HCT116 (cell line): ENCODE measurements at regions not wholly inside any gene's neighbourhood (a gene's known extent, or its start where the extent isn't known, plus 50 kb on each side); places are given as distances from the start of the nearest gene placed in this dataset.

Source experiments
- ATAC-seq: fragments of 200-7000 bp; cut with Tn5 transposase; 2 replicates; pipeline ENCODE4 v1.9.1; 2020; ENCODE audit warnings: mild to moderate bottlenecking, moderate library complexity
- BruUV-seq: library from RNA; stranded (reverse); fragments of 400-500 nt; replicated peaks from 2 replicates; lab custom pipeline; 2021; lab: Mats Ljungman, UMichigan
- CTCF ChIA-PET: fragments of 300-600 bp; sonication (Branson Sonifier 250); formaldehyde crosslinking; loops from one replicate; lab custom pipeline; 2021; ENCODE audit warnings: antibody characterized with exemption; lab: Charles Lee
- POLR2A ChIA-PET: fragments of 300-600, 350-600 bp; sonication (Branson Sonifier 250); formaldehyde crosslinking; loops from one replicate; lab custom pipeline; 2021; ENCODE audit warnings: antibody characterized with exemption; lab: Charles Lee
- RAD21 ChIA-PET, 2 experiments: fragments of 300-600 bp; sonication (Branson Sonifier 250); formaldehyde crosslinking; loops; one replicate each; lab custom pipeline; 2023; ENCODE audit warnings: low total read pairs in 2 of 2; ENCODE audit not compliant: uncharacterized antibody in 2 of 2, unreplicated experiment in 2 of 2, low non-redundant PET in 1 of 2; lab: Charles Lee
- DNase-seq: peaks from one replicate; pipeline ENCODE4 v3.0.0-alpha.2; 2010; ENCODE audit warnings: low read depth, low spot score
- H2AFZ ChIP-seq: fragments of 200-600 bp; shearing (Covaris generic), sonication (generic); 2 replicates; pipeline ENCODE4 v1.6.1; 2017; ENCODE audit warnings: low read depth, mixed run types, mixed read lengths, antibody characterized with exemption, low read length; ENCODE audit not compliant: poor library complexity, severe bottlenecking
- H3K27ac ChIP-seq: 2 replicates; pipeline ENCODE4 v1.5.1; 2012; ENCODE audit warnings: low read depth, low read length
- H3K27me3 ChIP-seq: fragments of 200-600 bp; sonication (generic); 2 replicates; pipeline ENCODE4 v1.6.1; 2016; ENCODE audit warnings: mixed run types, low read length, mixed read lengths; ENCODE audit not compliant: insufficient read depth
- H3K36me3 ChIP-seq, 2 experiments: fragments of 200-500 bp in 1 of 2; fragments of 200-600 bp in 1 of 2; sonication (Bioruptor generic) in 1 of 2; sonication (generic) in 1 of 2; 2 replicates each; pipeline versions ENCODE4 v1.5.1 to v1.6.1; 2014 to 2016; ENCODE audit warnings: low read length in 2 of 2, inconsistent platforms in 1 of 2, mixed read lengths in 1 of 2, mixed run types in 1 of 2; ENCODE audit not compliant: insufficient read depth in 2 of 2, control insufficient read depth in 1 of 2
- H3K4me1 ChIP-seq, 2 experiments: fragments of 200-600 bp in 1 of 2; sonication (generic) in 1 of 2; 2 replicates each; pipeline versions ENCODE4 v1.5.1 to v1.6.1; 2012 to 2017; ENCODE audit warnings: low read length in 2 of 2, inconsistent platforms in 1 of 2, mild to moderate bottlenecking in 1 of 2, mixed read lengths in 1 of 2, mixed run types in 1 of 2, moderate library complexity in 1 of 2; ENCODE audit not compliant: insufficient read depth in 2 of 2, control insufficient read depth in 1 of 2
- H3K4me2 ChIP-seq: fragments of 200-600 bp; sonication (generic); 2 replicates; pipeline ENCODE4 v1.6.1; 2017; ENCODE audit warnings: mixed run types, low read length, mixed read lengths
- H3K4me3 ChIP-seq, 2 experiments: fragments of 200-600 bp in 1 of 2; sonication (generic) in 1 of 2; replicated peaks in 1 of 2; 2 replicates each; pipeline ENCODE4 v1.5.1; 2011 to 2016; ENCODE audit warnings: low read length in 2 of 2, control low read depth in 1 of 2, low read depth in 1 of 2, mild to moderate bottlenecking in 1 of 2, mixed read lengths in 1 of 2, mixed run types in 1 of 2
- H3K79me2 ChIP-seq: fragments of 200-600 bp; sonication (generic); 2 replicates; pipeline ENCODE4 v1.6.1; 2017; ENCODE audit warnings: mild to moderate bottlenecking, mixed run types, low read length, moderate library complexity, mixed read lengths; ENCODE audit not compliant: insufficient read depth
- H3K9ac ChIP-seq: fragments of 200-600 bp; sonication (generic); 2 replicates; pipeline ENCODE4 v1.6.1; 2016; ENCODE audit warnings: low read length, mixed read lengths
- H3K9me2 ChIP-seq: fragments of 200-600 bp; sonication (generic), shearing (Covaris generic); 2 replicates; pipeline ENCODE4 v1.6.1; 2017; ENCODE audit warnings: mixed run types, mild to moderate bottlenecking, moderate library complexity; ENCODE audit not compliant: insufficient read depth
- H3K9me3 ChIP-seq, 2 experiments: fragments of 200-500 bp in 1 of 2; fragments of 200-600 bp in 1 of 2; sonication (Bioruptor generic) in 1 of 2; sonication (generic) in 1 of 2; 2 replicates each; pipeline ENCODE4 v1.6.1; 2014 to 2017; ENCODE audit warnings: low read length in 2 of 2, mixed read lengths in 2 of 2, inconsistent platforms in 1 of 2, low read depth in 1 of 2, mild to moderate bottlenecking in 1 of 2, mixed run types in 1 of 2, moderate library complexity in 1 of 2; ENCODE audit not compliant: control insufficient read depth in 1 of 2, insufficient read depth in 1 of 2
- H4K20me1 ChIP-seq: fragments of 200-600 bp; sonication (generic), shearing (Covaris generic); 2 replicates; pipeline ENCODE4 v1.6.1; 2017; ENCODE audit warnings: mixed run types, mild to moderate bottlenecking, moderate library complexity; ENCODE audit not compliant: insufficient read depth
- EZH2 ChIP-seq: fragments of 200-600 bp; sonication (generic); IDR thresholded peaks from 2 replicates; pipeline ENCODE4 v1.6.1; 2017; ENCODE audit warnings: antibody characterized with exemption, mixed run types
- POLR2A ChIP-seq: IDR thresholded peaks from 2 replicates; pipeline ENCODE4 v1.7.0; 2011; ENCODE audit warnings: borderline replicate concordance; ENCODE audit not compliant: insufficient read depth, insufficient read length; ENCODE audit errors: extremely low read depth
- RAD21 ChIP-seq: IDR thresholded peaks from 2 replicates; pipeline ENCODE4 v1.6.1; 2012; ENCODE audit warnings: low read depth, mild to moderate bottlenecking
- SIN3A ChIP-seq: IDR thresholded peaks from 2 replicates; pipeline ENCODE4 v1.6.1; 2012; ENCODE audit warnings: low read depth
- SRF ChIP-seq: IDR thresholded peaks from 2 replicates; pipeline ENCODE4 v1.6.1; 2012; ENCODE audit warnings: low read depth
- ZBTB33 ChIP-seq: IDR thresholded peaks from 2 replicates; pipeline ENCODE4 v1.6.1; 2011; ENCODE audit warnings: mild to moderate bottlenecking, low read length, moderate library complexity; ENCODE audit not compliant: insufficient replicate concordance; ENCODE audit errors: extremely low read depth
- intact Hi-C: fragments of 100-400 bp; cut with micrococcal nuclease; formaldehyde crosslinking; loops from 2 replicates; pipeline ENCODE4 v1.10.0; 2022

DNA sequence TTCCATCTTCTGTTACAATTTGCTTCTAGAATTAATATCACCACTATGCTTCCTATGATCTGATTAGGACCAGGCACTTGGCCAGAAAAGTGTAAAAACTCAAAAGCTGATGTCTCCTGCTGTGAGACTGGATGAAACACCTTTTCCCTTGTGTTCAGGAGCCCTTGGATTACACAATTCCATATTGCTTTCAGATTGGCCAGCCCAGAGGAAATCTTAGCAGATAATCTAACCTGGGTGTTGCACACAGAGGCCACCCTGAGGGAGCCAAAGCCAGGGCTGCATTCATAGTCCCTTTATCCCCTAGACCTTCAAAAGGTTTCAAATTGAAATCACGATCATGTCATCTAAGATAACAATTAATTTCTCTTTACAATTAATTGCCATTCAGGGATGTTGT, 94.1 kb upstream of the SELENOP start:
- H3K36me3 ChIP-seq = no peaks in the 10 kb centered on the region
- no peaks in the 10 kb centered on the region for H3K27me3 ChIP-seq
- peaks cover 0 to 8% of the 10 kb centered on the region in 2 experiments; a peak in 2 of 4 replicates for H3K4me1 ChIP-seq
- ChIA-PET POLR2A (no interaction called here), CTCF (interaction anchor here (1.5 kb wide), 1 partner anchor 16 kb away, joined by 4 read pairs; no protein-coding TSS in a partner anchor), RAD21 (no interaction called here)
- no TSS peak for BruUV-seq
- H3K4me2 ChIP-seq = no peak overlapping the region
- no peak overlapping the region for H3K27ac ChIP-seq
- TF ChIP-seq ZBTB33 (no peak), RAD21 (no peak), POLR2A (no peak)
- no peaks in the 10 kb centered on the region for H3K79me2 ChIP-seq
- H2AFZ ChIP-seq = no peak overlapping the region
- ATAC-seq (no peak), DNase-seq (no peak)
- H4K20me1 ChIP-seq = no peaks in the 10 kb centered on the region
- H3K9ac ChIP-seq = no peak overlapping the region
- intact Hi-C loops = loop anchor here (5.0 kb wide), 1 partner anchor 321 kb away; no protein-coding TSS in a partner anchor
- H3K9me3 ChIP-seq = no peaks in the 10 kb centered on the region
- H3K4me3 ChIP-seq = no peak overlapping the region
- H3K9me2 ChIP-seq = no peaks in the 10 kb centered on the region

DNA sequence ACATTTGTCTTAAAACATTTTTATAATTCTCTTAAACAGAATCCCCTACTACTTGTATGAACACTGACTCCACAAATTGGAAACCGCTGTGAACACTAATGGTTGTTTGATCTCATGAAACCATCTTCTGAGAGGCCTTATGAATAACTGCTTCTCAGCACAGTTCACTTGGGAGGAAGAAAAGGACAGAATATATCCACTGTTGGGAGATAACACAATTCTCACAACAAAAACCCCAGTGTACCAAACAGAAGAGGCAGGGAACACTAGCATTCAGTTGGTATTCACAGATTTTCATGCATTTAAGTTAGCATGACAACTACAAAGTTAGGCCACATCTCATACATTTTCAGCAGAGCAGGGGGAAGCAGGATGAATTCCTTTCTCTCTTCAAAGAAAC, 89.0 kb upstream of the SELENOP start:
- Histone ChIP-seq H3K9me3 (no peaks in the 10 kb centered on the region), H2AFZ (no peak overlapping the region), H3K4me2 (no peak overlapping the region), H3K36me3 (no peaks in the 10 kb centered on the region), H3K9ac (no peak overlapping the region), H3K4me1 (no peaks in the 10 kb centered on the region)
- ATAC-seq (no peak), DNase-seq (no peak)
- POLR2A ChIA-PET = no interaction called here
- intact Hi-C loops = no loop called here
- no TSS peak for BruUV-seq
- TF ChIP-seq EZH2 = no peak
- no peak for TF ChIP-seq ZBTB33
- no peak for TF ChIP-seq SRF
- TF ChIP-seq SIN3A = no peak
- TF ChIP-seq, all 23 proteins: peak for 0
- CTCF ChIA-PET = no interaction called here
- H3K27ac ChIP-seq = no peak overlapping the region
- H3K27me3 ChIP-seq = no peaks in the 10 kb centered on the region
- no peaks in the 10 kb centered on the region for H3K9me2 ChIP-seq
- RAD21 ChIA-PET = no interaction called here
- no peaks in the 10 kb centered on the region for H4K20me1 ChIP-seq
- no peaks in the 10 kb centered on the region for H3K79me2 ChIP-seq
- H3K4me3 ChIP-seq = no peak overlapping the region
